Gastrocnemius medialis (tissue), 4 donors: ENCODE measurements at regions not wholly inside any gene's neighbourhood (a gene's known extent, or its start where the extent isn't known, plus 50 kb on each side); places are given as distances from the start of the nearest gene placed in this dataset.

ENCODE experiments used
- CTCF ChIP-seq, 5 experiments: fragments of 450-650 bp in 3 of 5; fragments of 200-600 bp in 2 of 5; sonication (generic) in 2 of 5; IDR thresholded peaks in 4 of 5; conservative IDR thresholded peaks in 1 of 5; 1 replicate in 4 of 5; 2 replicates in 1 of 5; pipeline ENCODE4 v1.5.1; 2016 to 2019; ENCODE audit warnings: antibody characterized with exemption in 5 of 5, mild to moderate bottlenecking in 3 of 5, moderate library complexity in 3 of 5
- POLR2A ChIP-seq, 2 donors: fragments of 450-650 bp; IDR thresholded peaks; one replicate each; pipeline ENCODE4 v1.6.1; 2017; ENCODE audit warnings: antibody characterized with exemption in 2 of 2, mild to moderate bottlenecking in 2 of 2, moderate library complexity in 2 of 2

GRCh38 chr18:35803551-35803950 lies 168.9 kb upstream of the RMP24 start:
- TF ChIP-seq CTCF (IDR thresholded peaks at IDR 0.05 in 4 of 5, conservative IDR thresholded peaks at IDR 0.05 in 1 of 5) (no peak), POLR2A (IDR thresholded peaks at IDR 0.05) (no peak)
